HEK293T (cell line): ENCODE measurements at regions not wholly inside any gene's neighbourhood (a gene's known extent, or its start where the extent isn't known, plus 50 kb on each side); places are given as distances from the start of the nearest gene placed in this dataset.

Experiments
- CTCF ChIA-PET: fragments of 350-600 bp; formaldehyde crosslinking; extraction: SDS; loops from one replicate; lab custom pipeline; 2021; ENCODE audit warnings: antibody characterized with exemption, inconsistent platforms; lab: Yijun Ruan, JAX
- POLR2A ChIA-PET: fragments of 350-600 bp; formaldehyde crosslinking; extraction: SDS; loops from one replicate; lab custom pipeline; 2020; ENCODE audit warnings: antibody characterized with exemption, inconsistent platforms; lab: Yijun Ruan, JAX
- DNase-seq: peaks from one replicate; pipeline ENCODE4 v3.0.0; 2012; ENCODE audit warnings: mixed read lengths; ENCODE audit errors: extremely low spot score
- ARNT ChIP-seq: fragments of 450-650 bp; IDR thresholded peaks from 2 replicates; pipeline ENCODE4 v1.6.1; 2017; ENCODE audit warnings: mild to moderate bottlenecking
- BHLHE40 ChIP-seq: fragments of 450-650 bp; IDR thresholded peaks from 2 replicates; pipeline ENCODE4 v1.6.1; 2016; ENCODE audit warnings: mild to moderate bottlenecking, moderate library complexity, borderline replicate concordance
- CTBP1 ChIP-seq: fragments of 450-650 bp; IDR thresholded peaks from 2 replicates; pipeline ENCODE4 v1.6.1; 2016; ENCODE audit warnings: borderline replicate concordance
- ELF4 ChIP-seq: fragments of 450-650 bp; IDR thresholded peaks from 2 replicates; pipeline ENCODE4 v1.6.1; 2017; ENCODE audit warnings: antibody characterized with exemption
- FOXA1 ChIP-seq: fragments of 450-650 bp; IDR thresholded peaks from 2 replicates; pipeline ENCODE4 v1.6.1; 2016; ENCODE audit warnings: mild to moderate bottlenecking
- FOXK2 ChIP-seq: fragments of 450-650 bp; IDR thresholded peaks from 2 replicates; pipeline ENCODE4 v1.6.1; 2016; ENCODE audit warnings: mild to moderate bottlenecking
- FOXM1 ChIP-seq: fragments of 450-650 bp; IDR thresholded peaks from 2 replicates; pipeline ENCODE4 v1.6.1; 2017; ENCODE audit warnings: mild to moderate bottlenecking, borderline replicate concordance
- HDGF ChIP-seq: fragments of 450-650 bp; IDR thresholded peaks from 2 replicates; pipeline ENCODE4 v1.6.1; 2017; ENCODE audit warnings: antibody characterized with exemption, borderline replicate concordance
- L3MBTL2 ChIP-seq: fragments of 450-650 bp; conservative IDR thresholded peaks from 2 replicates; pipeline ENCODE4 v1.6.1; 2016; ENCODE audit warnings: mild to moderate bottlenecking
- LEF1 ChIP-seq: fragments of 450-650 bp; IDR thresholded peaks from 2 replicates; pipeline ENCODE4 v1.6.1; 2017; ENCODE audit warnings: mild to moderate bottlenecking, borderline replicate concordance
- NFRKB ChIP-seq: fragments of 450-650 bp; IDR thresholded peaks from 2 replicates; pipeline ENCODE4 v1.6.1; 2016; ENCODE audit warnings: mild to moderate bottlenecking, moderate library complexity
- SP1 ChIP-seq: fragments of 450-650 bp; IDR thresholded peaks from 2 replicates; pipeline ENCODE4 v1.6.1; 2017
- SUZ12 ChIP-seq: fragments of 450-650 bp; IDR thresholded peaks from 2 replicates; pipeline ENCODE4 v1.6.1; 2016; ENCODE audit warnings: mild to moderate bottlenecking
- TARDBP ChIP-seq: fragments of 450-650 bp; IDR thresholded peaks from 2 replicates; pipeline ENCODE4 v1.6.1; 2016
- ZNF384 ChIP-seq: fragments of 450-650 bp; IDR thresholded peaks from 2 replicates; pipeline ENCODE4 v1.6.1; 2016
- TF ChIP-seq, protein P1 (sequence below): fragments of 450-650 bp; IDR thresholded peaks from 2 replicates; pipeline ENCODE4 v1.6.1; 2016

DNA sequence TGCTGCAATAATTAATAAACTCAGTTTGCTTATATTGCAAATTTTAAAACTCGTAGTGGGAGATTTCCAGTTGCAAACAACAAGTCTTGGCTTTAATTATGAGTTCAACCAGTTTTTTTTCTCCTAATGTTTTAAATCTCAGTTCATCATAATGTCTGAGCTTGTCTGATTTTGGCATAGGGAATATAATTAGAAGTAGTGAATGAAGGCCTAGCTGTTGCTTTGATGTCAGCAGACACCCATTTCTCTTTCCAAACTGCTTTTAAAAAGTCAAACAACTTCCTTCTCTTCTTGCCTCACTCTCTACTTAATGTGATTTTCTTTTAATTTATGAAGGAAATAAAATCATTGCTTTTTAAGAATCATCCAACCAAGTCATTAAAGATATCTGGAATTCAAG, 1462.1 kb downstream of the DPP10 start:
- POLR2A ChIA-PET: no interaction called here
- no peak for TF ChIP-seq ELF4
- no peak for TF ChIP-seq ZNF384
- no peak for TF ChIP-seq FOXA1
- TF ChIP-seq ARNT: no peak
- TF ChIP-seq TARDBP: no peak
- no peak for TF ChIP-seq BHLHE40
- TF ChIP-seq HDGF: no peak
- no peak for TF ChIP-seq L3MBTL2
- TF ChIP-seq, protein P1, sequence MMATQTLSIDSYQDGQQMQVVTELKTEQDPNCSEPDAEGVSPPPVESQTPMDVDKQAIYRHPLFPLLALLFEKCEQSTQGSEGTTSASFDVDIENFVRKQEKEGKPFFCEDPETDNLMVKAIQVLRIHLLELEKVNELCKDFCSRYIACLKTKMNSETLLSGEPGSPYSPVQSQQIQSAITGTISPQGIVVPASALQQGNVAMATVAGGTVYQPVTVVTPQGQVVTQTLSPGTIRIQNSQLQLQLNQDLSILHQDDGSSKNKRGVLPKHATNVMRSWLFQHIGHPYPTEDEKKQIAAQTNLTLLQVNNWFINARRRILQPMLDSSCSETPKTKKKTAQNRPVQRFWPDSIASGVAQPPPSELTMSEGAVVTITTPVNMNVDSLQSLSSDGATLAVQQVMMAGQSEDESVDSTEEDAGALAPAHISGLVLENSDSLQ: no peak
- no peak for TF ChIP-seq CTBP1
- TF ChIP-seq SP1: no peak
- TF ChIP-seq LEF1: no peak
- TF ChIP-seq FOXK2: no peak
- TF ChIP-seq FOXM1: no peak
- TF ChIP-seq SUZ12: no peak
- no peak for TF ChIP-seq NFRKB
- DNase-seq: no peak
- CTCF ChIA-PET: no interaction called here

DNA sequence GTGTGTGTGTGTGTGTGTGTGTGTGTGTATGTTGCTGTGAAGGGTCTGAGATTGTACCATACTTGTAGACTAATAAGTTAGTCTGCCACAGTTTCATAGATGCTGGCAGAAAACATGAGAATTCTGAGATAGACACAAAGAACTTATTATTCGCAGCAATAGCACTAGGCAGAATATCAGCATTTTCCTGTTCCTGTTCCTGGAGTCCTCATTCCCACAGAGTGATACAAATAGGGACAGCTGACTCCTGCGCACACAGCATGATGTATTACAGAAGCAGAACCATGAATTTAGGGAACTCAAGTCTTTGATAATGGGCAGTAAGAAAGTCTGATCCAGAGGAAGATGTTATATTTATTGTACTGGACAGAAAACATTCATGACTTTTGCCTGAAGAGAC, 1466.3 kb downstream of the DPP10 start:
- CTCF ChIA-PET: no interaction called here
- no peak for DNase-seq
- POLR2A ChIA-PET: no interaction called here
- no peak for TF ChIP-seq SP1

DNA sequence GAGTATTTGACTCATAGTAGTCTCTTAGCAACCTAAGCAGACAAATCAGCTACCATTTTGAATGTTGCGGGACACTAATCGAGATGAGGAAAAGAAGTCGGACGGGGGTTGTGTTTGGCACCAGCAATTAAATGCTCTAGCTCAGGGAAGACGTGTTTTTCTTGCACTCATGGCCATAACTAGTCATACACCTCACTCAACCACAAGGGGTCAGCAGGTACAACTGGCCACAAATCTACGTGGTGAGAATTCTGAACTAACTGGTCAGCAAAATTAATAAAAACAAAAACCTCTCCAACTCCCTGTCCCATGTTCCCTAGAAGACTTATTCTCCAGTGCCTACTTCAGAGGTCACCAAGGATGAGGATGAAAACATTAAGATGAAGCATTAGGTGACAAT, 1467.8 kb downstream of the DPP10 start:
- ChIA-PET CTCF (no interaction called here), POLR2A (no interaction called here)
- peak; percentile 5 for DNase-seq
- no peak for TF ChIP-seq FOXA1
- TF ChIP-seq HDGF: no peak
- TF ChIP-seq BHLHE40: no peak
- no peak for TF ChIP-seq ELF4
- no peak for TF ChIP-seq ZNF384
- no peak for TF ChIP-seq CTBP1
- TF ChIP-seq LEF1: no peak
- no peak for TF ChIP-seq SP1
- no peak for TF ChIP-seq SUZ12
- no peak for TF ChIP-seq FOXM1
- no peak for TF ChIP-seq NFRKB

DNA sequence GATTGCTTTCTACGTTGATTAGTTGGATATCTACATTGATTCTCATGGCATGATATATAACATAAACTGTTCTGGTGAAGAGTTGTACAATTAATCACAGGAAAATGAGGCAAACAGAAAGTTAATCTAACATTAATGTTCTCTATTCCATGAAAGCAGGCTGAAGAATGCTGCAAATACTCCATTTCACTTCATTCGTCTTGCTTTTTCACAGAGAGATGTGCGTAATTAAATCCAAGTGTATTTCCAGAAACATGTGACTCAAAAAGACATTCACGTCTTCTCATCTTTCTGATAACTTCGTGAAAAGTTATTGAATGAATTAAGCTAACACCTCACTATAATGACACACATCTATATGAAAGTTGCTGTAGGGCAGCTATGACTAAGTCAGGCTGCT, 1471.5 kb downstream of the DPP10 start:
- POLR2A ChIA-PET: no interaction called here
- TF ChIP-seq SUZ12: no peak
- no peak for TF ChIP-seq L3MBTL2
- TF ChIP-seq FOXM1: no peak
- no peak for TF ChIP-seq ELF4
- CTCF ChIA-PET: no interaction called here
- DNase-seq: no peak

DNA sequence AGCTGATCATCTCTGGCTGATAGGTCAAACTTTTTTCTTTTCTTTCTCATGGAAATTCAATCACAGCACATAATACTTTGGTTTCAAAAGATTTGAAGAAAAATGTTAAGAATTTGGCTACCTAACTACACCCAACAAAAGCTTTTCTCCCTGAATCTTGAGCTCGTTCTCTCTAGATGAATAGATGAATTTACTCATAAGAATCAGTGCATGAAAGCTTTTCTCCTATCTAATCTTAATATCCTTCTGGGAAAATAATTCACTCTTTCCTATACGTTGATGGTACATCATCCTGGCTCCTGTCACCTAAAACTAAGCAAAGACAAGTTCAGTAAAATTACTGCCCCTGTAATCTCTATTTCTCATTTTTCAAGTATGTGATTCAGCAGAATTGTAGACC, 1479.1 kb downstream of the DPP10 start:
- CTCF ChIA-PET: no interaction called here
- POLR2A ChIA-PET: no interaction called here
- no peak for DNase-seq
- TF ChIP-seq CTBP1 (no peak), LEF1 (no peak), ELF4 (no peak), SP1 (no peak), BHLHE40 (no peak)

DNA sequence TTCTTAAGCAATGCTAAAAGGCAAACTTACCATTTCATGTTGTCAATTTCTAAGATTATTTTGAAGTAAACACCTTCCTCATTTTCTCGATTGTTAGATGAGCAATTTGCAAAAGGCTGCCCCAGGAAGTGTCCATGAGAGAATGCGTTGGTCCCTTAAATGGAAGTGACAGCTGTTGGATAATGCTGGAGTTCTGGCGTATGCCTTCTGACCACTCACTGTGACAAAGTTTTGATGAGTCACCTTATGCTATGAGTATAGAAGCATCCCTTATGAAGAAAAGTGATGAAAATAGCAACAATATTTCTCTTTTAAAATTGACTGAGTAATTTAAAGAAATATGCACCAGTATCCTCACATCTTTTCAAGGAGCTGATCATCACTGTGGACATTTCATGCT, 1497.5 kb downstream of the DPP10 start:
- CTCF ChIA-PET: no interaction called here
- no peak for TF ChIP-seq ARNT
- no peak for TF ChIP-seq SP1
- no peak for TF ChIP-seq ELF4
- TF ChIP-seq FOXM1: no peak
- no peak for TF ChIP-seq LEF1
- TF ChIP-seq ZNF384: no peak
- TF ChIP-seq HDGF: no peak
- no peak for TF ChIP-seq TARDBP
- TF ChIP-seq FOXK2: no peak
- no peak for TF ChIP-seq L3MBTL2
- no peak for TF ChIP-seq BHLHE40
- no peak for TF ChIP-seq SUZ12
- TF ChIP-seq CTBP1: no peak
- no peak for TF ChIP-seq FOXA1
- TF ChIP-seq, protein P1: no peak
- TF ChIP-seq NFRKB: no peak
- POLR2A ChIA-PET: no interaction called here
- DNase-seq: no peak

DNA sequence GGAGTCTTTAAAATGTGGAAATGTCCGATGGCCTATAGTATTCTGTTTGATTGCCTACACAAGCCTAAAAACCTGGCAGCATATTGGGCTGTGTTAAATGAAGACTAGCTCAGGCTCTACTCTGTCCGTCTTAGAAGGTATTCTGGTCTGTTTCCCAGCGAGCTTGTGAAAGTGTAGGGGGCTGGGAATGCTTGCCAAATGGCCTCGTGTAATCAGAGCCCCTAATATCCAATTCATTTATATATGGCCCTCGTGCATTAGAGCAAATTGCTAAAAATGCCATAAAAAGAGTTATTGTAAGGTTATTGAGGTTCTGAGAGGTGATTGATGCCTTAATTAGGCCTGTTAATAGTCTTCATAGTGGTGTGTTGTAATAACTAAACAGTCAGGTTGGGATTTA, 1500.4 kb downstream of the DPP10 start:
- TF ChIP-seq BHLHE40: no peak
- no peak for TF ChIP-seq HDGF
- TF ChIP-seq FOXA1: no peak
- no peak for TF ChIP-seq ZNF384
- no peak for TF ChIP-seq NFRKB
- no peak for TF ChIP-seq CTBP1
- TF ChIP-seq, protein P1: no peak
- TF ChIP-seq SUZ12: no peak
- TF ChIP-seq SP1: no peak
- no peak for DNase-seq
- CTCF ChIA-PET: no interaction called here

More for the DNA sequence above, 1500.4 kb downstream of the DPP10 start:
- POLR2A ChIA-PET: no interaction called here
